ENCODE measurements at regions not wholly inside any gene's neighbourhood (a gene's known extent, or its start where the extent isn't known, plus 50 kb on each side); places are given as distances from the start of the nearest gene placed in this dataset.
A peak's percentile ranks its signal among the peaks of the same experiment; 100 is the strongest.

- peaks cover 0 to 9% of the 10 kb centered on the region in 2 donors for H3K9me3 ChIP-seq
- TF ChIP-seq CTCF (IDR thresholded peaks at IDR 0.05): peak in 1 of 3 donors; percentile 38
- TF ChIP-seq POLR2AphosphoS5 (IDR thresholded peaks at IDR 0.05): no peak
- no peak for TF ChIP-seq POLR2A (IDR thresholded peaks at IDR 0.05)
- H3K27ac ChIP-seq: no peak overlapping the region
- intact Hi-C loops (cut with DNase I; ENCODE audit: low total_unique reads): no loop called here
- H3K4me1 ChIP-seq: no peaks in the 10 kb centered on the region
- H3K4me3 ChIP-seq: peak overlapping the region; percentile 7 to 54 (median 26)
- no peak for DNase-seq (ENCODE audit: low spot score in 2 of 2)
- H3K27me3 ChIP-seq: no peaks in the 10 kb centered on the region
- H3K36me3 ChIP-seq: no peaks in the 10 kb centered on the region
Measured at GRCh38 chr16:77660311-77660710, 62.0 kb upstream of the NUDT7 start.

GRCh38 chr16:77662246-77662645, 60.1 kb upstream of the NUDT7 start:
- Histone ChIP-seq H3K27me3 (no peaks in the 10 kb centered on the region), H3K36me3 (no peaks in the 10 kb centered on the region), H3K9me3 (peaks cover 0 to 9% of the 10 kb centered on the region in 2 donors), H3K4me1 (no peaks in the 10 kb centered on the region), H3K27ac (no peak overlapping the region), H3K4me3 (no peak overlapping the region)
- no peak for DNase-seq (ENCODE audit: low spot score in 2 of 2)
- TF ChIP-seq POLR2AphosphoS5 (IDR thresholded peaks at IDR 0.05) (no peak), CTCF (IDR thresholded peaks at IDR 0.05) (no peak), POLR2A (IDR thresholded peaks at IDR 0.05) (no peak)
- intact Hi-C loops (cut with DNase I; ENCODE audit: low total_unique reads): no loop called here

- Histone ChIP-seq H3K27ac (no peak overlapping the region), H3K36me3 (no peaks in the 10 kb centered on the region), H3K4me3 (no peak overlapping the region), H3K27me3 (no peaks in the 10 kb centered on the region), H3K4me1 (no peaks in the 10 kb centered on the region), H3K9me3 (peaks cover 0 to 9% of the 10 kb centered on the region in 2 donors)
- DNase-seq (ENCODE audit: low spot score in 2 of 2): no peak
- intact Hi-C loops (cut with DNase I; ENCODE audit: low total_unique reads): no loop called here
- TF ChIP-seq POLR2AphosphoS5 (IDR thresholded peaks at IDR 0.05): no peak
- TF ChIP-seq CTCF (IDR thresholded peaks at IDR 0.05): no peak
- TF ChIP-seq POLR2A (IDR thresholded peaks at IDR 0.05): no peak
Measured at GRCh38 chr16:77663711-77664110, 58.6 kb upstream of the NUDT7 start.

- H3K4me1 ChIP-seq: no peaks in the 10 kb centered on the region
- TF ChIP-seq CTCF (IDR thresholded peaks at IDR 0.05): no peak
- TF ChIP-seq POLR2AphosphoS5 (IDR thresholded peaks at IDR 0.05): no peak
- TF ChIP-seq POLR2A (IDR thresholded peaks at IDR 0.05): no peak
- no peaks in the 10 kb centered on the region for H3K27me3 ChIP-seq
- DNase-seq (ENCODE audit: low spot score in 2 of 2): no peak
- no peaks in the 10 kb centered on the region for H3K36me3 ChIP-seq
- peaks cover 0 to 9% of the 10 kb centered on the region in 2 donors for H3K9me3 ChIP-seq
- no peak overlapping the region for H3K4me3 ChIP-seq
- H3K27ac ChIP-seq: no peak overlapping the region
- intact Hi-C loops (cut with DNase I; ENCODE audit: low total_unique reads): no loop called here
Measured at GRCh38 chr16:77666771-77667170, 55.5 kb upstream of the NUDT7 start.

GRCh38 chr16:77668201-77668600, 54.1 kb upstream of the NUDT7 start:
- Histone ChIP-seq H3K27ac (no peak overlapping the region), H3K4me1 (no peaks in the 10 kb centered on the region), H3K9me3 (no peaks in the 10 kb centered on the region), H3K27me3 (no peaks in the 10 kb centered on the region), H3K4me3 (no peak overlapping the region), H3K36me3 (no peaks in the 10 kb centered on the region)
- intact Hi-C loops (cut with DNase I; ENCODE audit: low total_unique reads): no loop called here
- no peak for DNase-seq (ENCODE audit: low spot score in 2 of 2)
- no peak for TF ChIP-seq POLR2A (IDR thresholded peaks at IDR 0.05)

- no peaks in the 10 kb centered on the region for H3K9me3 ChIP-seq
- intact Hi-C loops (cut with DNase I; ENCODE audit: low total_unique reads): no loop called here
- H3K27ac ChIP-seq: no peak overlapping the region
- H3K4me1 ChIP-seq: no peaks in the 10 kb centered on the region
- DNase-seq (ENCODE audit: low spot score in 2 of 2): no peak
- TF ChIP-seq POLR2A (IDR thresholded peaks at IDR 0.05): no peak
- no peak overlapping the region for H3K4me3 ChIP-seq
- H3K36me3 ChIP-seq: no peaks in the 10 kb centered on the region
- no peaks in the 10 kb centered on the region for H3K27me3 ChIP-seq
Measured at GRCh38 chr16:77669057-77669456, 53.3 kb upstream of the NUDT7 start.

Measured in breast epithelium (tissue), 4 donors.